Activated CD4-positive, alpha-beta T cell treated with anti-CD3 and anti-CD28 coated beads, Interleukin-2, amount 50 U/mL, for 48 hours (primary cell): ENCODE measurements at regions not wholly inside any gene's neighbourhood (a gene's known extent, or its start where the extent isn't known, plus 50 kb on each side); places are given as distances from the start of the nearest gene placed in this dataset.

Experiments used
- DNase-seq, 2 experiments: peaks; one replicate each; pipeline ENCODE4 v3.0.0-alpha.2; 2020

DNA sequence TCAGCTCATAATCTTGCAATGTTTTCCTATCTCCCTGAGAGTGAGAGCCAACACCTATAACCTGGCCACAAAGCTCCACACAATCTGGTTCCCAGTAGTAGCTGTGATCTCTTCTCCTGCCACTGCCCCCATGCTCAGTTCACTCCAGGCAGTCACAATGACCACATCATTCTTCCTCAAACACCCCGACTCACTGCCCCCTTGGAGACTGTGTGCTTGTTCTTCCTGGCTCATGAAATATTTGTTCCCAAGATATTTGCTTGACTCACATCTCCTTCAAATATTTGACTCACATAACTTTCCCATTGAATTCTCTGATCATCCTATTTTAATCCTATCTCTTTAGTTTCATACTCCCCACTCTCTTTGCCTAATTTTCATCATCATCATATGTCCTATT, 173.7 kb downstream of the AREG start:
- DNase-seq = no peak

DNA sequence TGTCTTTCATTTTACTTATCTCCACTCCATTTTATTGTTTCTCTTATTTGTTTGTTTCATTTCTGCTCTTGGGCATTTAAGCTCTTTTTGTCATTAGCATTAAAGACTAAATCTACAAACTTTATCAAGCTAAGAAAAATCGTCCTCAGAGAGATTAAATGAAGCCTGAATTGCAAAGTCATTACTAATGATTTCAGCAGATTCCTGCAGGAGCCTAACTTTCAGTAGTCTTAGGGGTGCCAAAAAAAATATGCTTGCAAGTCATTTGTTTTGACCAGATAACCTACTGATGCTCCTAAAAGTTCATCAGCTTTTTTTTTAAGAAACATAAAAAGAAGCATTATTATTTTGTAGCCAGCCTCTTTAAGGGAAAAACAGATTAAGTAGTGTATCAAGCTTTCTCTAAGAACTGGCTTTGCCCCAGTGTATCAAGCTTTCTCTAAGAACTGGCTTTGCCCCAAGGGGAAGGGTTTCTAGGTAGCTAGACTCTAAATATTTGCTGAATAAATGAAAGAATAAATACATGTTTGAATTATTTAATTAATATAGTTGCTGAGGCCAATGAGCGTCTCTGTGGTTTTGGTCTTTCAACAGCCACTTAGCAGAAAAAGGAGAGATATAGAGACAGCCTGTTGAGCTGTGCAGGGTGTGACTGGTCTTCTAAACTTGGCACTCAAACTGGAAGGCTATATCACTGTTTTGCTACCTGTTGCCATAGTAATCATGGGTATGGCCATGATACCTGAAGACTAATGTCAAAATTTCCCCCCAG, 174.2 kb downstream of the BTC start:
- no peak for DNase-seq

DNA sequence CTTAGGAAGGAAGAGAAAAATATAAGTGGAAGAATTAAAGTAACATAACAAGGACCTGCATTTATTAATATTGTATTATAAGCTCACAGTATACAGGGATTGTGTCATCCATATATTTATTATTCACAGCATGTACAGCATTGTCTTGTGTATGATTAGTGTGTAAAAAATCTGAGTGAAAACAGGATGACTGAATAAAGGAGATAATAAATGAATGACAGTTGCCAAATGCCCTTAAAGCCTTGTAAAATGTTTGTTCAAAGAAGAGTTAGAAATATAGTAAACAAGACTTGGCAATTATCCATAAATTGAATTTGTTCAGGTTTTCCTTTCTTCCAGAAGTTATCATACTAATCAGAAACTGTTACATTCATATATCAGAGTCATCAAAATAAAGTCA, 172.7 kb downstream of the BTC start:
- DNase-seq = no peak

DNA sequence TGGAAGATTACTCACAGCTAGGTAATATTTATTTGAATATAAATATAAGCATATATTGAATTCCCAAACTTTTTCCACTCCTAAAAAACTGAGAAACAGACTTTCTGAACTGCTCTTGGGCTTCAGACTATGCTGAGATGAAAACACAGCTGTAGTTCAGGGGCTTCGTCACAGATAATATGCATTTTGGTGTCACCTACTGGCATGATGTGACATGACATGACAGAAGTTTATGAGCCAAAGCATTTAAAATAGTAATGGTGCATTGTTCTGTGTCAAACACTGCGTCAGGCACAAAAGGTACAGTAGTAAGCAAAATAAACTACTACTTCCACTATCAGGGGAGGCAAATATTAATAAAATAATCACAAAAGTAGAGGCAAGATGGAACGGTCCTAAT, 171.3 kb downstream of the BTC start:
- DNase-seq = no peak

DNA sequence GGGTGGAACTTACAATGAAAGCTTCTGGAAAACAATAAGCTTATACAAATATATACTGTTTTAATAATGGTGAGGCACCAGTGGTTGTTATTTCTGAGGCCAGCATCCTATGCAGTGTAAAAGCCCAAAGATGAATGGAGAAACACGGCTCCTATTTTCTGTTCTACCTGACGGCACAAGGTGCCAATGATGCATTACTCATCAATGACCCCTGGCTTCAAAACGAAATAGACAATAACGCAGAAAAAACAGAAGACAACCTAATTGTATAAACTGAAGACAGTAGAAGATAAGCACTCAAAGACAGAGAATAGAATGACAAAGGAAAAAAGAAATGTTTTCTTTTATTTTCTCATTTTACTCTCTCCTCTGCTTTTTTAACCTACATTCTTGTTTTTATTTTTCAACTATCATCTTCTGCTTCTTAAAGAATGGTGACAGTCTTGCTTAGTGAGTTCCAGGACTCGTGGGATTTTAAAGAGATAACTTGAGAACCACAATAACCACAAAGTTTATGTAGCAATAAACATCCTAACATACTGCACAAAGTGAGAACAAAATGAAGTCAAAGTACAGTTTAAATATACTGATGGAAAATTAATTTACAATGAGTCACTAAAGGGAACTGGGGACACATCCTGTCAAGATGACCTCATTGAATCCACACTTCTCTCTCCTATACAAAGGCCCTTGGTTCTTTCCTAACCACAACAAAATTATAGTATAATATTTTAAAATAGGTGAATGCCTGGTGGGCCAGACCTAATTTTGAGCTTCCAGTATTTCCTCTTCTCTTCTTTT, 169.8 kb downstream of the BTC start:
- no peak for DNase-seq

DNA sequence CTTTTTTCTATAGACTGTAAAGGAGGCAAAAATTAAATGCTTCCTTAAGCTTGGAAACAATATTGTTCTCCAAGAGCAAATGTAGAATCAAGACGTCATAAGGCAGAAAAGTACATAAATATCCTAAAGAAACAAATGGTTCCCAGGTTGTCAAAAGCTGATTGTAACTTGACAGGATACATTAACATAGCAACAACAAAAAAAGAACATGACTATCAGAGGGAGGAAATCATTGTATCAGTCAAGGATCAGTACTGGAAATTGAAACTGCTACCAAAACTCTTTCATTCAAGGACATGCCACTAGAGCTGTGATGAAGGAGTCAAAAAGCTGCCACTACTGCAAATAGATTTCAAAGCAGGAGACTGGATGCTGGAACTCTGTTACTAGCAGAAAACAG, 168.3 kb downstream of the BTC start:
- DNase-seq = no peak

DNA sequence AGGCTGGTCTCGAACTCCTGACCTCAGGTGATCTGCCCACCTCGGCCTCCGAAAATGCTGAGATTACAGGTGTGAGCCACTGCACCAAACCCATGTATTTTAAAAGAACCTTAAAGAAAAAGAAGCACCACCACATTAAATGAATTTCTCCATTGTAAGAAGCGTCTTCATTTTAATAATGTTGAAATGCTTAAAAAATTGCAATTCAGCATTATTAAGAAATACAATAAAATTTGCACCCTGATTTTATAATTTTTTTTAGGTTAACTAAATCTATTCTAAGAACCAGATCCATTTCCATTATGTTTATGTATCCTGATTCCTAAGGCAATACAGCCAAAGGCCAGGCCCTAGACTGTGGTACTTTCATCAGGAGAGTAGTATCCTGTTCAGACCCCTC, 167.2 kb downstream of the BTC start:
- no peak for DNase-seq

DNA sequence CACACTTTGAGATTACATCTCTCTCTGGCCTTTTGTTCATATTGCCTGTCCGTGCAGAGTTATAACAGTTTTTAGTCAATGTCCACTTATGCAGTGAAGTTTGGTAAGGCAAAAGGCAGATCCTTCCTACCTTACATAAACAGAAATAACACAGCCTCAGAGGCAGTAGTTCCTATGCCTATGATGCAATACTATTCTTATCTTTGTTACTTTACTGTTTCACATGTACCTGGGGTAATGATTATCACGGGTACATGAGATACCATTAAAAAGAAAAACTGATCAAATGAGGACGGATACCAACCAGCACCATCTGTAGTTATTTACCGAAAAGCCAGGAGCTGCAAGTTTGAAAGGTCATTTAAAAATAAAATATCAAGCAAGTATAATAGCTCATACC, 166.8 kb downstream of the BTC start:
- no peak for DNase-seq

DNA sequence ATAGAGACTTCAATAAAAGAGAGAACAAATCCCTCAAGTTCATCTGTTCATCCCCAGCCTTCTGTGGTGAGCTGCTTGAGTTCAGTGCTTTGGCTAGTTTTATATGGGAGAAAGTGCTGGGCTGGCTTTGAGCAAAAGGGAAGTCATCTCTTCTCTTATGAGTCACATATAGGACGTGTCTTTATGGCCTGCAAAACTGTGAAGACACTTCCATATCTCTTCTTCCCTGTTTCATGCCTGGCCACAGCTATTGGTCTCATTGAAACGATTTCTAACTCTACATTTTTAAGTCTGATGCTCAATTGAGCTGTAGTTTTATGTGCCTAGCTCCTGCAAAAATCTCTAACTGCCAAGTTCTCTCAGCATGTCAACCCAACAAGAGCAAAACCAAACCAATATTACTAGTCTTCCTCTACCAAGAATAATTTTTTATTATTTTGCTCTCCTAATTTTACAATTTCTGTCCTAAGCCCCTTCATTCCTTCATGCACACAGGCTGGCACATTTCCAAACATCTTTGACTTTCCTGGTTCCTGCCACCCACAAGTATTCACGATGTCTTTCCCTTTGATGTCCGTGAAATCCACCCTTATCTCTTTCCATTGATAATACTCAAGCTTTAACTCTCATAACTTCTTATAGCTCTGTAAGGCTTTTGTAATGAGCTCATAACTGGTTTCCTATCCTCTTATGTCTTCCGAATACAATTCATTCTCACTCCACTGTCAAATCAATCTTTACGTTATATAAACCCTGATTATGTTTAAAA, 165.3 kb downstream of the BTC start:
- no peak for DNase-seq

DNA sequence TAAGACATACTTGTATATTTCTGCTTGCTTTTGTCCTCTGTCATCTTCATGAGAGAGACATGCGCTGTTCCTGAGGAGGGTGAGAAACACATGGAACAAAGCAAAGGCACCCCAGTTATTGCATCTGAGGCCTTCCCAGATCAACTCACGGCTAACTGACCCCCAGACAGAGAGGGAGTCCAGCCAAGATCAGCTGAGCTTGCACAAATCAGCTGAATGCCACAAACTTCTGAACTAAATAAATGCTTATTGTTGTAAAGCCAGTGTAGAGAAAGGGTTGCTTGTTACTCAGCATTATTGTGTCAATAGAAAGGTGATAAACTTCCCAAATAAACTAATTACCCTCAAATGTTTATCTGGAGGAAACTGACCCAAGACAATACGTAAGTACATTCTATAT, 163.8 kb downstream of the BTC start:
- DNase-seq = no peak

DNA sequence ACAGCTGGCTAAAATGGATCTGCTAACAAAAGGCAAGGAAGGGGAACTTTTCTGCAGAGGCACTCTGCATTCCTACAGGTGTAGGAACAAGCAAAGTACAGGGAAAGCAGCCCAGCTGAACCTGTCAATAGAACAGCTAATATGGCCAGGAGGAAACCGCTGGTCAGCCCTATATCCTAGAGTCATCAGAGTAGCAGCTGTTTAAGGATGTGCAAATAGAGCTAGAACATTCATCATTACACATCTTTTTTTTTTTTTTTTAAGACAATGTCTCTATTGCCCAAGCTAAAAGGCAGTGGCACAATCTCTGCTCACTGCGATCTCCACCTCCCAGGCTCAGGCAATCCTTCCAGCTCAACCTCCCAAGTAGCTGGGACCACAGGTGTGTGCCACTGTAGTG, 163.0 kb downstream of the BTC start:
- DNase-seq = no peak

DNA sequence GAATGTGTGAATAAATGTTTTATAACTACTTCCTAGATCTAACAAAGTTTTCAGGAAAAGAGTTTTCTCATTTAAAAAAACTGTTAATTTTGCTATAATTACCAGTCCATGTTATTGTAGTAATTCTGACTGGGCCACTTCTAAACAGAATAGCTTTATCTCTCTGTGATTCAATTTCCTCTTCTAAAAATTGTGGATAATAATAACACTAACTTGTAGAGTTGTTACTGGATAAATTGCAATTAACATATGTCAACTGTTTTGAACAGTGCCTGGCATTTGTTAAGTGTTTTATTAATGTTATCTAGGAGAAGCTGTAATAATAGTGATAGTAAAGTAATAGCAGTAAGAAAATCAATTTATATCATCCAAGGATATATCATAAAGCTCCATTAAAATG, 162.3 kb downstream of the BTC start:
- DNase-seq = no peak

DNA sequence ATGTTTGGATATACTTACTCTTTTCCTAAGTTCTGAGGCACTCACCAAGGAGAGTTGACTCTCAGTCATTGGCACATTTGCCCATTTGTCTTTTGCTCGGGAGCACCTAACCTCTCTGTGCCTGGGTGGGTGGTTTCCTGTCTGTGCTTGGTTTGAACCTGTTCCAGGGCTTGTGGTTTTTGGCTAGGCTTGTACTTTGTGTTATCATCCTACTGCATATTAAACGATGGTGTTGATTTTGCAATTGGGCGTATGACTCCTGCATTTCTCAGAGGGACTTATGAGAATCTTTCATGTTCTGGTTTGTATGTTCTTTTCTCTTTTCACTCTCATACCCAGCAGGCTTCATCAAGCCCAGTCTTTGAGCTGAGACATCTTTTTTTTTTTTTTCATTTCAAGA, 161.7 kb downstream of the BTC start:
- DNase-seq = peak; percentile 14 to 34

DNA sequence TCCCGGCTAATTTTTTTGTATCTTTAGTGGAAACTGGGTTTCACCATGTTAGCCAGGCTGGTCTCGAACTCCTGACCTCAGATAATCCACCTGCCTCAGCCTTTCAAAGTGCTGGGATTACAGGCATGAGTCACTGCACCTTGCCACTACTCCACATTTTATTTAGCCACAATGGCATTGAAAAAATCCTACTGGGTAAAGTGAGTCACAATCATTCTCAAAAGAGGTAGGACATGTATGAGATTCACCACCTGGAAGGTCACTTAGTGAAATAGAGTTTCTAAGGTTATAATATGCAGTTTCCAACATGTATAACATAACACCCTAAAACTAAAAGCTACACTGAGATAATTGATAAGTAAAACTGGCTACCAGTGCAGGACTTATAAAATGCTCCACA, 159.2 kb downstream of the BTC start:
- no peak for DNase-seq

DNA sequence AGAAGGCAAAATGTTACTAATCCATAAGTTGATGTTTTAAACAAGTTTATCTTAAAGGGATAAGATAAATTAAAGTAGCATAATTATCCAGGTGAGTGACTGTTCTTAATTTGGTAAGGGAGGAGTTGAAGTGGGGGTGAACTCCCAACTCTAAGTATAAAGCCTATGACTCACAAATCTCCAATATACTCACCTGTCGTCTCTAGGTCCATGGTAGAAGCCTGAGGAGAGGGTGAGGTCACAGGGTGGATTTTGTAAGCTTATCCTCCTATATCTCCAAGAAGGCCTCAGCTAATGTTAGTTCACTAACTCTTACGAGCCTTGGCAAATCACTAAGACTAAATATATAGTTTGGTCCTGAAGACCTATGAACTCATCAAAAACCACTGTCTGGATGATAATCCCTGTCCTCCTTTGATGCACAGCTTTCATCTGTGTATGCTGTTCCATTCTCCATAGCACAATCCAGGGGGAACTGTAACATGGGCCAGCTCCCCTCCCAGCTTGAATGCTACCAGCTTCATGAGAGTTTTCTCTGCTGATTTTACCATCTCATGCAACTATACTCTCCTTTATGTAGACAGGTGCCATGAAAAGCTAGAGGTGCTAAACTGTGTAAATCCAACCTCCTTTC, 158.7 kb downstream of the BTC start:
- DNase-seq = no peak

DNA sequence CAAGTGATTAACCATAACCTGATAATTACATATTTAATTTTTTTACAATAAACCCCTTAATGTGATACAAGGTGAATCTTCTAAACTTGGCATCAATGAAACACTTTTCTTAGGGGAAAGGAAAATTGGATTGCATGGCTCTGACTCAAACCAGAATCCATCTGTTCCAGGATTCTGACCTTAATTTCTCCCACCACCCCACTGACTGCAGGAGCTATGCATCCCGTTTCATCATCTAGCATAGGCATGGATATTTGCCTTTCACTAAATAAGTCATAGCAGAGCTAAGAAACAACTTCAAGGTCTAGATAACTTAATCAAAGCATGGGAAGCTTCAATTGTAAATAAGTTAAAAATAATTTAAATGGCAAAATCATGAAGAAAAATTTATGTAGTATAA, 156.3 kb downstream of the BTC start:
- DNase-seq = no peak

DNA sequence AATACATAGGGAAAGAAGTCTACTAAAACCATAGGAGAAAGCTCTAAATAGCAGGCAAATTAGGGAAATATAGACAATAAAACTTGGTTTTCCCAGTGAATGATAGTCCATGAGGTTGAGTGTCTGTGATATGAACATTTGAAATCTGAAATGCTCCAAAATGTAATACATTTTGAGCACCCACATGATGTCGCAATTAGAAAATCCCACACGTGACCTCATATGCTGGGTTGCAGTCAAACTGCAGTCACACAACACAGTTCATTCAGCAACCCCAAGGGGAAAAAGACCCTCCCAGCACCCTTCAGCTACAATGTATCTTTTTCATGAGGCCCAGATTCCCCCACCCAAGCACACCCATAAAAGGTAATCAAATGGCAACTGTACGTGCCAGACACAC, 155.6 kb downstream of the BTC start:
- DNase-seq = no peak

DNA sequence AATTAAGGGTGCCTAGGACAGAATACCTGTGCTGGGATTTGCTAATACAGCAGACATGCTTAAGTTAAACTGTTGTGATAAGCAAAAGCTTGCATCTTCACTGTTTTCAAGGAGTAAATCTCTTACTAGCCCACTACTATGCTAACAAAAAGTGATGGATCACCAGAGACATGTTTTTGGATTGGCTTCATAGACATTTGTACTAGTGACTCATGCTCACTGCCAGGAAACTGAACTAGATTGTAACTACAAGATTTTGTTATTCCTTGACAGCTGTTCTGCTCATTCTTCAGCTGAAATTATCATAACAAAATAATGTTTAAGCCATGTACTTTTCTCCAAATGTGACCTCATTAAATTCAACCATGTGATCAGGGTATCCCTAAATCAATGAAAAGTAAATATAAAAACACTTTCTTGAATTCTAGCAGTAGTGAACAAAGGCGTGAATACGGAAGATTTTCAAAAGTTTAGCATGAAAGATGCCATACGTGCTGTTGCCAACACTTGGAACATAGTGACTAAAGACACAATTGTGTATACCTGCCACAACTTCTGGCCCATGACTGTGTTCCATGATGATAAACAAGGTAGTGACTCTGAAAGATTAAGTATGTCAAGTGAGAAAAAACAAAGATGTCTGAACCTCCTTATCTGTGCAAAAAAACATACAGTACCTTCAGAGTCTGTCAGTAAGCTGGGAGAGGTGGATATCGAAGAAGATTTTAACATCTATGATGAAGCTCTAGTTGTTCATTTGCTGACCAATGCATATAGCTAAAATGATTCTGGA, 154.0 kb downstream of the BTC start:
- DNase-seq = no peak

DNA sequence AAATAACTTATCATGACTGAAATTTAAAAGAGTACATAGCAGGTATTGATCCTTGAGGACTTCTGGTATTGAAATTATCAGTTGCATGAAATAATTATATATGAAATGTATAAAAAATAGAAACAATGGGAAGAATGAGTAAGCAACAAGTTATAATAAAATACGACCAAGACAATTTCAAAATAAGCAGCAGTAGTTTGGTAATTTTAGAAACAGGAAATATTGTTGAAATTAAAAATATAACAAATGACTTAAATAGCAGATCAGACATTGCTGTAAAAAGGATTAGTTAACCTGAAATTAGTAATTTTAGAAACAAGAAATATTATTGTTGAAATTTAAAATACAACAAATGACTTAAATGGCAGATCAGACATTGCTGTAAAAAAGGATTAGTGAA, 152.3 kb downstream of the BTC start:
- DNase-seq = no peak

DNA sequence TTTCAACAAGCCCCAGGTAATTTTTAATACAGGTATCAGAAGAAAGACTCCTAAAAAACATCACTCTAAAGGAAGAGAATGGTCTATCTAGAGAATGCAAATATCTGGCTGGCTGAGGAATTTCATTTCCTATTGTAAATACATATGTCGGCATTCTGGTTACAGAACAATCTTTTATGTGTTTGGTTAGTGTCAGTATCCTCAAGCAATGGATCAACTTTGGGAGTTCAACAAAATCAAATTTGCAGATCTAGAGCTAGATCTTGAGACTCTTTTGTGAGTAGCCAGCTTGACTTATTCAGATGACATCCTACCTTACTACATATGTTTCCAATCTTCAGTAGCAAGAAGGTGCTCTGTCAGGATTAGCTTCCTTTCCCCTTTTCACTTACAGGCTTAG, 145.1 kb downstream of the BTC start:
- DNase-seq = no peak

DNA sequence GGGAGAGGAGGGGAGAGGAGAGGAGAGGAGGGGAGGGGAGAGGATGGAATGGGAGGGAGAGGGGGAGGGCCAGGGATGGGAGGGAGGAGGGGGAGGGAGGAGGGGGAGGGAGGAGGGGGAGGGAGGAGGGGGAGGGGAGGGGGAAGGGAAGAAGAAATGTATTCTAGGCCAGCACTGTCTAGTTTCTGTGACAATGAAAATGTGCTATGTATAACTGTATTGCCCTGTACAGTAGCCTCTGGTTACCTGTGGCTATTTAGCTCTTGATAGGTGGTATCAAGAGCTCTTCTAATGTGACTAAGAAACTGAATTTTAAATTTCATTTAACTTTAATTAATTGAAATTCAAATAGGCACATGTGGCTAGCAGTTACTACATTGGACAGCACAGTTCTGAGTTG, 143.1 kb downstream of the BTC start:
- DNase-seq = no peak
